Fibroblast of lung (primary cell): ENCODE measurements at regions not wholly inside any gene's neighbourhood (a gene's known extent, or its start where the extent isn't known, plus 50 kb on each side); places are given as distances from the start of the nearest gene placed in this dataset.

Source experiments
- DNase-seq, 2 donors: peaks; one replicate each; pipeline versions ENCODE4 v3.0.0 to v3.0.0-alpha.2; 2010; ENCODE audit warnings: low read depth in 2 of 2
- H2AFZ ChIP-seq: 2 replicates; pipeline ENCODE4 v1.5.1; 2012; ENCODE audit warnings: low read length, control low read depth, inconsistent platforms
- H3K27ac ChIP-seq: 2 replicates; pipeline ENCODE4 v1.5.1; 2011; ENCODE audit warnings: low read length, control low read depth; ENCODE audit not compliant: insufficient read depth
- H3K27me3 ChIP-seq: 2 replicates; pipeline ENCODE4 v1.5.1; 2011; ENCODE audit warnings: mild to moderate bottlenecking, low read length; ENCODE audit not compliant: control insufficient read depth, insufficient read depth
- H3K36me3 ChIP-seq: 2 replicates; pipeline ENCODE4 v1.5.1; 2011; ENCODE audit warnings: low read length; ENCODE audit not compliant: control insufficient read depth, insufficient read depth
- H3K4me1 ChIP-seq: 2 replicates; pipeline ENCODE4 v1.5.1; 2011; ENCODE audit warnings: low read length; ENCODE audit not compliant: control insufficient read depth, insufficient read depth; ENCODE audit errors: extremely low read depth
- H3K4me2 ChIP-seq: 2 replicates; pipeline ENCODE4 v1.5.1; 2011; ENCODE audit warnings: low read length, control low read depth; ENCODE audit not compliant: insufficient read depth; ENCODE audit errors: extremely low read depth
- H3K4me3 ChIP-seq, 4 experiments: fragments of 200-600 bp in 1 of 4; sonication (generic) in 1 of 4; replicated peaks in 1 of 4; 2 replicates each; pipeline ENCODE4 v1.5.1; 2011 to 2016; ENCODE audit warnings: low read length in 4 of 4, low read depth in 3 of 4, mild to moderate bottlenecking in 3 of 4, control low read depth in 2 of 4, inconsistent platforms in 1 of 4, mixed read lengths in 1 of 4; ENCODE audit not compliant: insufficient read depth in 1 of 4; ENCODE audit errors: control extremely low read depth in 1 of 4
- H3K79me2 ChIP-seq: 2 replicates; pipeline ENCODE4 v1.5.1; 2012; ENCODE audit warnings: mild to moderate bottlenecking, low read length, inconsistent platforms; ENCODE audit not compliant: control insufficient read depth, insufficient read depth
- H3K9ac ChIP-seq: 2 replicates; pipeline ENCODE4 v1.5.1; 2011; ENCODE audit warnings: mild to moderate bottlenecking, low read length, control low read depth; ENCODE audit not compliant: insufficient read depth
- H3K9me3 ChIP-seq: 2 replicates; pipeline ENCODE4 v1.5.1; 2012; ENCODE audit warnings: low read depth, low read length; ENCODE audit not compliant: control insufficient read depth, insufficient read depth
- H4K20me1 ChIP-seq: 2 replicates; pipeline ENCODE4 v1.5.1; 2011; ENCODE audit warnings: low read length; ENCODE audit not compliant: control insufficient read depth, insufficient read depth; ENCODE audit errors: extremely low read depth
- EZH2 ChIP-seq: IDR thresholded peaks from 2 replicates; pipeline ENCODE4 v1.5.1; 2012; ENCODE audit warnings: low read length, control low read depth, mild to moderate bottlenecking; ENCODE audit errors: missing control alignments
- TF ChIP-seq, protein P1 (sequence below), 2 donors: IDR thresholded peaks in 1 of 2; conservative IDR thresholded peaks in 1 of 2; 1 replicate in 1 of 2; 2 replicates in 1 of 2; pipeline ENCODE4 v1.5.1; 2011 to 2012; ENCODE audit warnings: low read length in 2 of 2, control low read depth in 1 of 2, inconsistent platforms in 1 of 2, low read depth in 1 of 2, mild to moderate bottlenecking in 1 of 2

DNA sequence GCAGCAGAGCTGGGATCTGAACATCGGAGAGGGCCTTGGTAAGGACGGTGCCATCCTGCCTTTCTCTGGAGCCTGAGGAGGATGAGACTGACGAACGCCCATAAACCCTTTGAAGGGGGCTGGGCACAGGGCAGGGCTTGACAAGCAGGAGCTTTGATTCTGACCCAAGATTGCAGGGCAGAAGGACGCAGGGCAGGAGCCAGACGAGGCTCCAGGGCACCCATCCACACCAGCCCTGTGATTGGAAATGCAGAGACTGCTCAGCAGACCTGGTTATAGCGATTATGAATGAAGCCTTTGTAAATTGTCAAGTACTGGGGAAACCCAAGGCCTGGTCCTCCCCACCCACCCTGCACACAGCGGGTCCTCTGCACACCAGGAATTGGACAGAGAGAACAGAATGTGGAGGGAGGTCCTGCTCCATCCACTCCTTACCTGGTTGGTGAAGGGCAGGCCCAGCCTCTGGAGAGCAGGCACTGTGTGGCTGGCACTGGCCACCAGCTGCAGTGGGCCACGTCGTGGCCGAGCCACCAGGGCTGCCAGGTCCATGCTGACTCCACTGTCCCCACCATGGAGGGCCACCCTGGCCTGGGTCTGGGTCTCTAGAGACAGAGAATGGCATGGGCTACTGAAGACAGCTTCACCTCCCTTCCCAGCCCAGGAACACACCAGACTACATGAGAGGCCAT is 68.8 kb downstream of the RMI2 start:
- Histone ChIP-seq H3K27me3 (peaks cover 2% of the 10 kb centered on the region), H3K9me3 (no peaks in the 10 kb centered on the region), H3K4me2 (no peak overlapping the region), H2AFZ (no peak overlapping the region), H3K9ac (no peak overlapping the region), H4K20me1 (no peaks in the 10 kb centered on the region), H3K27ac (no peak overlapping the region), H3K79me2 (no peaks in the 10 kb centered on the region), H3K36me3 (no peaks in the 10 kb centered on the region), H3K4me3 (no peak overlapping the region), H3K4me1 (no peaks in the 10 kb centered on the region)
- DNase-seq, result no peak
- TF ChIP-seq EZH2, result no peak
- TF ChIP-seq, protein P1, sequence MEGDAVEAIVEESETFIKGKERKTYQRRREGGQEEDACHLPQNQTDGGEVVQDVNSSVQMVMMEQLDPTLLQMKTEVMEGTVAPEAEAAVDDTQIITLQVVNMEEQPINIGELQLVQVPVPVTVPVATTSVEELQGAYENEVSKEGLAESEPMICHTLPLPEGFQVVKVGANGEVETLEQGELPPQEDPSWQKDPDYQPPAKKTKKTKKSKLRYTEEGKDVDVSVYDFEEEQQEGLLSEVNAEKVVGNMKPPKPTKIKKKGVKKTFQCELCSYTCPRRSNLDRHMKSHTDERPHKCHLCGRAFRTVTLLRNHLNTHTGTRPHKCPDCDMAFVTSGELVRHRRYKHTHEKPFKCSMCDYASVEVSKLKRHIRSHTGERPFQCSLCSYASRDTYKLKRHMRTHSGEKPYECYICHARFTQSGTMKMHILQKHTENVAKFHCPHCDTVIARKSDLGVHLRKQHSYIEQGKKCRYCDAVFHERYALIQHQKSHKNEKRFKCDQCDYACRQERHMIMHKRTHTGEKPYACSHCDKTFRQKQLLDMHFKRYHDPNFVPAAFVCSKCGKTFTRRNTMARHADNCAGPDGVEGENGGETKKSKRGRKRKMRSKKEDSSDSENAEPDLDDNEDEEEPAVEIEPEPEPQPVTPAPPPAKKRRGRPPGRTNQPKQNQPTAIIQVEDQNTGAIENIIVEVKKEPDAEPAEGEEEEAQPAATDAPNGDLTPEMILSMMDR (conservative IDR thresholded peaks at IDR 0.05 in 1 of 2, IDR thresholded peaks at IDR 0.05 in 1 of 2; ENCODE audit: low read depth in 1 of 2, low read length in 2 of 2), result no peak

DNA sequence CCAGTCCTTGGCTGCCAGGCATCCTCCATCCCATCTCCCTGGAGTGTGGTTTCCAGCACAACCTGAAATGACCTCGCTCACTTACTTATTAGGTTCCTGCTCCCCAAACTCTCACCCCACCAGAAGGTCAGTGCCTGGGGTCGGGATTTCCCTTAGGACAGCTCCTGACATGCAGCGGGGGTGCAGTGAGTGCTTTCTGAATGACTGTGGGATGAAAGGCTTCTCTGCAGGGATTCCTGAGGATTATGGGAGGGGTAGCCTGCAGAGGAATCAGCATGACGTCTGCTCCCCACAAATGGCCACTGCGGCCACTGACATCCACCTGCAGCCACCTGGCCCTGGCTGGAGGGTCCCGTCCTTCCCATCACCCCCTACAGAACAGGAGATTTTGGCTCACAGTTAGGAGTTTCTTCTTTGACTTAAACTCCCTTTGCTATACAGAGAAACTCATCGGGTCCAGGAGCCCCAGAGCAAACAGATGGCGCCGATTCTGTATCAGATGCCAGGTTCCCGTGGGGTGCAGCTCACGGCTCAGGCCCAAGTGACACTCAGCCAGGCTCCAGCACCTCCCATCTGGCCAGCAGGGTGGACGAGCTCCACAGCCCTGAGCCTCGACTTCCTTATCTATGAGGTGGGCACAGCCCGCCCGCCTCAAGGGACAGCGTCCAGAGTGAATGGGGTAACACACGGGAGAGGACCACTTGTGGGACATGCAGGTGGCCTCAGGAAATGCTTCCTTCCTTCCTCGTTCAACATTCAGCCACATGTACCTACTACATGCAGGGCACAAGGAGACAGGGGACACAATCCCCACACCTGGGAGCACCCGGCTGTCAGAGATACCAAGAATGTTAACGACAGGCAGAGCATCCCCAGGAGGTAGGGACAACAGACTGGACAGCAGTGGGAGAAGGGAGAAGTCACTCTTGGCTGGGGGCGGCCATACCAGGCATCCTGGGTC is 69.8 kb downstream of the RMI2 start:
- no peaks in the 10 kb centered on the region for H3K9me3 ChIP-seq
- H4K20me1 ChIP-seq, result no peaks in the 10 kb centered on the region
- H3K4me2 ChIP-seq, result no peak overlapping the region
- TF ChIP-seq EZH2, result no peak
- TF ChIP-seq, protein P1 (conservative IDR thresholded peaks at IDR 0.05 in 1 of 2, IDR thresholded peaks at IDR 0.05 in 1 of 2; ENCODE audit: low read depth in 1 of 2, low read length in 2 of 2), result no peak
- no peak overlapping the region for H2AFZ ChIP-seq
- no peaks in the 10 kb centered on the region for H3K79me2 ChIP-seq
- H3K27ac ChIP-seq, result no peak overlapping the region
- no peak overlapping the region for H3K4me3 ChIP-seq
- peaks cover 2% of the 10 kb centered on the region for H3K27me3 ChIP-seq
- H3K36me3 ChIP-seq, result no peaks in the 10 kb centered on the region
- no peaks in the 10 kb centered on the region for H3K4me1 ChIP-seq
- no peak for DNase-seq
- H3K9ac ChIP-seq, result no peak overlapping the region

DNA sequence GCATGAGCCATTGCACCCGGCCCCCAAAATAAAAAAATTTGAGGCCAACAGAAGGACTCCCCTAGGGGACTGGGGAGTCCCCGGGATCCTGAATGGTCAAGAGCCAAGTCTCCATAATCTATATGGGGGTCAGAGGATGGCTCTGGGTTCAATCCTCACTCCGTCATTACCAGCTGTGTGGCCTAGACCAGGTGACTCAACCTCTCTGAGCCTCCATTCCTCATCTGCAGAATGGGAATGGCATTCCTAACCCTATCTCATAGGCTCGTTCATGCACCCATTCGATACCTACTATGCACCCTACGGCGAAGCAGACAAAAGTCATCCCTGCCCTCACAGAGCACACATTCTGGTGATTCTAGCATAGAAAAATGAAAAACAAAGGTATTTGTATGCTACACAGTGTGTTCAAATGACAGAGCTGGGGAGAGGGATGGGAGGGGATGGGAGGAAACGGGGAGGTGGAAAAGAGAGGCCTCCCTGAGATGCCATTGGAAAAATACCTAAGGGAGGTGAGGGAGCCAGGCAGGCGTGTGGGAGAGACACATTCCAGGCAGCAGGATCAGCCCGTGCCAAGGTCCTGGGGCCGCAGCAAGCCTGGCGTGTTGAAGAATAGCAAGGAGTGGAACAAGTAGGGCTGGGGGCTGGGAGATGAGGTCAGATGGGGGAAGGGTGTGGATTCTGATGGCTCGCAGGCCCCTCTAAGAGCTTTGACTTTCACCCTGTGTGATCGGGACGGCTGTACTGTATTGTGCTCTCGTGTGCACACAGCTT is 71.2 kb downstream of the RMI2 start:
- H3K27ac ChIP-seq, result no peak overlapping the region
- TF ChIP-seq, protein P1 (conservative IDR thresholded peaks at IDR 0.05 in 1 of 2, IDR thresholded peaks at IDR 0.05 in 1 of 2; ENCODE audit: low read depth in 1 of 2, low read length in 2 of 2), result no peak
- H3K79me2 ChIP-seq, result no peaks in the 10 kb centered on the region
- H3K4me2 ChIP-seq, result no peak overlapping the region
- H3K4me1 ChIP-seq, result no peaks in the 10 kb centered on the region
- peaks cover 2% of the 10 kb centered on the region for H3K27me3 ChIP-seq
- DNase-seq, result no peak
- H3K9ac ChIP-seq, result no peak overlapping the region
- no peaks in the 10 kb centered on the region for H3K9me3 ChIP-seq
- H3K4me3 ChIP-seq, result no peak overlapping the region
- H2AFZ ChIP-seq, result no peak overlapping the region
- H3K36me3 ChIP-seq, result no peaks in the 10 kb centered on the region
- no peaks in the 10 kb centered on the region for H4K20me1 ChIP-seq
